ENCODE measurements at regions not wholly inside any gene's neighbourhood (a gene's known extent, or its start where the extent isn't known, plus 50 kb on each side); places are given as distances from the start of the nearest gene placed in this dataset.

GRCh38 chr11:76266286-76267100 lies 60.2 kb upstream of the WNT11 start:
- Histone ChIP-seq H3K27ac (ENCODE audit: control insufficient read depth, insufficient read depth) (no peak overlapping the region), H3K4me3 (no peak overlapping the region), H3K36me3 (ENCODE audit: control insufficient read depth in 2 of 2, insufficient read depth in 2 of 2, low read length in 1 of 2) (no peaks in the 10 kb centered on the region), H3K79me2 (ENCODE audit: control insufficient read depth, insufficient read depth, low read length) (no peaks in the 10 kb centered on the region), H3K27me3 (replicated peaks in 1 of 2; ENCODE audit: control insufficient read depth in 2 of 2, insufficient read depth in 2 of 2, low read length in 1 of 2) (peaks cover 1 to 2% of the 10 kb centered on the region in 2 experiments; a peak in 2 of 4 replicates), H2AFZ (ENCODE audit: control insufficient read depth, low read depth, low read length) (no peak overlapping the region), H4K20me1 (ENCODE audit: control insufficient read depth, insufficient read depth) (no peaks in the 10 kb centered on the region), H3K9me3 (replicated peaks; ENCODE audit: control insufficient read depth, insufficient read depth, low read length) (no peaks in the 10 kb centered on the region), H3K4me1 (ENCODE audit: control insufficient read depth, insufficient read depth, low read length) (no peaks in the 10 kb centered on the region), H3K4me2 (ENCODE audit: control insufficient read depth, insufficient read depth) (no peak overlapping the region), H3K9ac (ENCODE audit: control insufficient read depth, insufficient read depth, low read length) (no peak overlapping the region)
- no peak for DNase-seq (ENCODE audit: low read depth, low spot score)
- POLR2A ChIA-PET, result no interaction called here
- CTCF ChIA-PET, result interaction anchor here (1.4 kb wide), 1 partner anchor 58 kb away, joined by 4 read pairs; no protein-coding TSS in a partner anchor
- in situ Hi-C loops (cut with MboI) (no loop called here), intact Hi-C loops (cut with micrococcal nuclease; ENCODE audit: unreplicated experiment) (no loop called here)
- SMC1A ChIA-PET (ENCODE audit: uncharacterized antibody, unreplicated experiment), result no interaction called here
- TF ChIP-seq ZNF274 (IDR thresholded peaks at IDR 0.05; ENCODE audit: insufficient read depth, insufficient read length) (no peak), RCOR1 (conservative IDR thresholded peaks at IDR 0.05; ENCODE audit: low read depth, low read length) (no peak), FOS (IDR thresholded peaks at IDR 0.05; ENCODE audit: borderline replicate concordance, extremely low read depth, insufficient read length) (no peak), POLR2A (IDR thresholded peaks at IDR 0.05; ENCODE audit: low read depth, low read length) (no peak), PML (IDR thresholded peaks at IDR 0.05; ENCODE audit: low read length) (no peak), HDAC2 (IDR thresholded peaks at IDR 0.05) (no peak)
- TF ChIP-seq, protein P1, sequence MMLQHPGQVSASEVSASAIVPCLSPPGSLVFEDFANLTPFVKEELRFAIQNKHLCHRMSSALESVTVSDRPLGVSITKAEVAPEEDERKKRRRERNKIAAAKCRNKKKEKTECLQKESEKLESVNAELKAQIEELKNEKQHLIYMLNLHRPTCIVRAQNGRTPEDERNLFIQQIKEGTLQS (IDR thresholded peaks at IDR 0.05; ENCODE audit: borderline replicate concordance, extremely low read depth, low read depth, low read length), result no peak
- TF ChIP-seq, protein P2, sequence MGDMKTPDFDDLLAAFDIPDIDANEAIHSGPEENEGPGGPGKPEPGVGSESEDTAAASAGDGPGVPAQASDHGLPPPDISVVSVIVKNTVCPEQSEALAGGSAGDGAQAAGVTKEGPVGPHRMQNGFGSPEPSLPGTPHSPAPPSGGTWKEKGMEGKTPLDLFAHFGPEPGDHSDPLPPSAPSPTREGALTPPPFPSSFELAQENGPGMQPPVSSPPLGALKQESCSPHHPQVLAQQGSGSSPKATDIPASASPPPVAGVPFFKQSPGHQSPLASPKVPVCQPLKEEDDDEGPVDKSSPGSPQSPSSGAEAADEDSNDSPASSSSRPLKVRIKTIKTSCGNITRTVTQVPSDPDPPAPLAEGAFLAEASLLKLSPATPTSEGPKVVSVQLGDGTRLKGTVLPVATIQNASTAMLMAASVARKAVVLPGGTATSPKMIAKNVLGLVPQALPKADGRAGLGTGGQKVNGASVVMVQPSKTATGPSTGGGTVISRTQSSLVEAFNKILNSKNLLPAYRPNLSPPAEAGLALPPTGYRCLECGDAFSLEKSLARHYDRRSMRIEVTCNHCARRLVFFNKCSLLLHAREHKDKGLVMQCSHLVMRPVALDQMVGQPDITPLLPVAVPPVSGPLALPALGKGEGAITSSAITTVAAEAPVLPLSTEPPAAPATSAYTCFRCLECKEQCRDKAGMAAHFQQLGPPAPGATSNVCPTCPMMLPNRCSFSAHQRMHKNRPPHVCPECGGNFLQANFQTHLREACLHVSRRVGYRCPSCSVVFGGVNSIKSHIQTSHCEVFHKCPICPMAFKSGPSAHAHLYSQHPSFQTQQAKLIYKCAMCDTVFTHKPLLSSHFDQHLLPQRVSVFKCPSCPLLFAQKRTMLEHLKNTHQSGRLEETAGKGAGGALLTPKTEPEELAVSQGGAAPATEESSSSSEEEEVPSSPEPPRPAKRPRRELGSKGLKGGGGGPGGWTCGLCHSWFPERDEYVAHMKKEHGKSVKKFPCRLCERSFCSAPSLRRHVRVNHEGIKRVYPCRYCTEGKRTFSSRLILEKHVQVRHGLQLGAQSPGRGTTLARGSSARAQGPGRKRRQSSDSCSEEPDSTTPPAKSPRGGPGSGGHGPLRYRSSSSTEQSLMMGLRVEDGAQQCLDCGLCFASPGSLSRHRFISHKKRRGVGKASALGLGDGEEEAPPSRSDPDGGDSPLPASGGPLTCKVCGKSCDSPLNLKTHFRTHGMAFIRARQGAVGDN (IDR thresholded peaks at IDR 0.05), result no peak
- no TSS peak for BruUV-seq (replicated peaks)
- RAD21 ChIA-PET (ENCODE audit: unreplicated experiment), result interaction anchor here (0.7 kb wide), 1 partner anchor 59 kb away, joined by 3 read pairs; no protein-coding TSS in a partner anchor
- no peak for FAIRE-seq
- 33% methylated on average over 8 of the region's 8 CpGs for WGBS (ENCODE audit: insufficient coverage, insufficient replicate concordance, low lambda C conversion rate, missing lambda C conversion rate)
- no peak for ATAC-seq
